Neutrophil (primary cell): ENCODE measurements at regions not wholly inside any gene's neighbourhood (a gene's known extent, or its start where the extent isn't known, plus 50 kb on each side); places are given as distances from the start of the nearest gene placed in this dataset.

Experiments used
- H3K27ac ChIP-seq: fragments of 200-600 bp; sonication (generic); 2 replicates; pipeline ENCODE4 v1.5.1; 2016; ENCODE audit warnings: mild to moderate bottlenecking, moderate library complexity
- H3K27me3 ChIP-seq: fragments of 200-600 bp; sonication (generic); 2 replicates; pipeline ENCODE4 v1.6.0; 2016; ENCODE audit warnings: mild to moderate bottlenecking
- H3K36me3 ChIP-seq: fragments of 200-600 bp; sonication (generic); 2 replicates; pipeline ENCODE4 v1.5.1; 2017
- H3K4me1 ChIP-seq, 2 experiments: fragments of 200-600 bp in 1 of 2; sonication (generic) in 1 of 2; 1 replicate in 1 of 2; 2 replicates in 1 of 2; pipeline versions ENCODE4 v1.5.1 to v1.6.1; 2013 to 2016; ENCODE audit warnings: low read depth in 1 of 2, low read length in 1 of 2, mild to moderate bottlenecking in 1 of 2, moderate library complexity in 1 of 2; ENCODE audit not compliant: control insufficient read depth in 1 of 2, insufficient read depth in 1 of 2
- H3K4me3 ChIP-seq, 2 experiments: fragments of 200-600 bp in 1 of 2; sonication (generic) in 1 of 2; 1 replicate in 1 of 2; 2 replicates in 1 of 2; pipeline ENCODE4 v1.5.1; 2013 to 2016; ENCODE audit warnings: low read depth in 1 of 2, low read length in 1 of 2, mild to moderate bottlenecking in 1 of 2, moderate library complexity in 1 of 2
- H3K9me3 ChIP-seq: fragments of 200-600 bp; sonication (generic); 2 replicates; pipeline ENCODE4 v1.5.1; 2016
- CTCF ChIP-seq: fragments of 200-600 bp; sonication (generic); IDR thresholded peaks from 2 replicates; pipeline ENCODE4 v1.5.1; 2016; ENCODE audit warnings: antibody characterized with exemption

- no peaks in the 10 kb centered on the region for H3K36me3 ChIP-seq
- TF ChIP-seq CTCF, result no peak
- no peaks in the 10 kb centered on the region for H3K4me1 ChIP-seq
- H3K4me3 ChIP-seq, result no peak overlapping the region
- H3K27ac ChIP-seq, result no peak overlapping the region
- no peaks in the 10 kb centered on the region for H3K9me3 ChIP-seq
- peaks cover 11% of the 10 kb centered on the region for H3K27me3 ChIP-seq
These were observed 103.1 kb downstream of the QRSL1 start for GRCh38 chr6:106732376-106732940.

GRCh38 chr6:106731843-106732160, 102.4 kb downstream of the QRSL1 start:
- Histone ChIP-seq H3K27ac (no peak overlapping the region), H3K4me3 (no peak overlapping the region), H3K4me1 (no peaks in the 10 kb centered on the region), H3K27me3 (peaks cover 8% of the 10 kb centered on the region), H3K9me3 (no peaks in the 10 kb centered on the region), H3K36me3 (no peaks in the 10 kb centered on the region)
- TF ChIP-seq CTCF, result no peak

- Histone ChIP-seq H3K36me3 (no peaks in the 10 kb centered on the region), H3K4me3 (no peak overlapping the region), H3K27ac (no peak overlapping the region), H3K9me3 (no peaks in the 10 kb centered on the region), H3K27me3 (peaks cover 8% of the 10 kb centered on the region), H3K4me1 (no peaks in the 10 kb centered on the region)
- no peak for TF ChIP-seq CTCF
These were observed 101.9 kb downstream of the QRSL1 start for GRCh38 chr6:106731144-106731842.

- H3K9me3 ChIP-seq, result no peaks in the 10 kb centered on the region
- H3K27me3 ChIP-seq, result peaks cover 8% of the 10 kb centered on the region
- no peaks in the 10 kb centered on the region for H3K36me3 ChIP-seq
- H3K4me1 ChIP-seq, result no peaks in the 10 kb centered on the region
- no peak for TF ChIP-seq CTCF
- no peak overlapping the region for H3K4me3 ChIP-seq
- no peak overlapping the region for H3K27ac ChIP-seq
These were observed 101.3 kb downstream of the QRSL1 start for GRCh38 chr6:106730718-106731117.

GRCh38 chr6:106730264-106730663, 100.9 kb downstream of the QRSL1 start:
- no peak for TF ChIP-seq CTCF
- H3K4me1 ChIP-seq, result no peaks in the 10 kb centered on the region
- H3K9me3 ChIP-seq, result no peaks in the 10 kb centered on the region
- H3K27me3 ChIP-seq, result peaks cover 8% of the 10 kb centered on the region
- no peak overlapping the region for H3K27ac ChIP-seq
- no peak overlapping the region for H3K4me3 ChIP-seq
- no peaks in the 10 kb centered on the region for H3K36me3 ChIP-seq
